GM18858 (cell line): ENCODE measurements at regions not wholly inside any gene's neighbourhood (a gene's known extent, or its start where the extent isn't known, plus 50 kb on each side); places are given as distances from the start of the nearest gene placed in this dataset.

Source experiments
- ATAC-seq: cut with Tn5 transposase; IDR thresholded peaks from one replicate; pipeline ENCODE4 v1.9.1; 2021; ENCODE audit not compliant: unreplicated experiment

DNA sequence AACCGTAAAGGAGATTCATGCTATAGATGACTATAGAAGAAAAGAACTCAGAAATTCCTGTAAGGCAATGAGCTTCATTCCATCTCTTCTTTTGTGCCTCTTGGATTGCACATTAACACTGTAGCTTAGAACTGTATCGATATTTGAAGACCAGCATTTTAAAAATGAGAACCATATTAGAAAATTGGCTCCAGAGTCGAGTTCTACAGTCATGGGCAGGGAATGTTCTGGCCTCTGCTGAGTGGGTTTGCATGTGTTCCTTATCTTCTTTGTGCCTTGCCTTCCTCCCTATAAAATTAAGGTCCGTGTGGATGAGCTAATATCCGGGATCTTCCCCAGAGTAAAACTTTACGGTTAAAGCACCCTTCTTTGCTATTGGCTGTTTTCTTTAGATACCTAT, 77.4 kb upstream of the PLCL2 start:
- no peak for ATAC-seq

DNA sequence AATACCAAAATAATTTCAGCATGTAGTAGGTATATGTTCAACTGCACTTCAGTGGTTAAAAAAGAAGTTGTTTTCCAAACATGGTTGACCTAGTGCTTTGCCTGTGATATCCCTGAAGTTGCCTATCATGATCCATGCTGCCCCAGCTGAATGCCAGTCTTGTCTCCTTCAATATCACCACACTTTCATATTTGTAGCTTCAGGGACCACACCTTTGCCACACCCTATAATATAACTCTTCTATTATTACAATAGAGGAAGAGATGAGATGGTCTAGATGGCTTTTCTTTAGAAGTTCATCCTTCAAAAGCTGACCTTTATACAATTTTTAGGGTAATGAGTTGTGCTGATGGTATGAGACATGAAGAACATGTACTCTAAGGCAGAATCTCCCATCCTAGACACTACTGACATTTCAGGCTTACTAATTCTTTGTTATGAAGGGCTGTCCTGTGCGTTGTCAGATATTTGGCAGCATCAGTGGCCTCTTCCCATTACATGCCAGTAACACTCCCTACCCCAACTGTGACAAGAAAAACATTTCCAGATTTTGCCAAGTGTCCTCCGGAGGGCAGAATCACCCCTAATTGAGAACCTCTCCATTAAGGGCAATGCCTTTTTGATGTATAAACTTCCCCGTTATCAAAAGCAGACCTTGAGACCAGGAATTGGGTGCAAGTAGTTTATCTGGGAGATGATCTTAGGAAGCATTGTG, 76.2 kb upstream of the PLCL2 start:
- ATAC-seq = no peak

DNA sequence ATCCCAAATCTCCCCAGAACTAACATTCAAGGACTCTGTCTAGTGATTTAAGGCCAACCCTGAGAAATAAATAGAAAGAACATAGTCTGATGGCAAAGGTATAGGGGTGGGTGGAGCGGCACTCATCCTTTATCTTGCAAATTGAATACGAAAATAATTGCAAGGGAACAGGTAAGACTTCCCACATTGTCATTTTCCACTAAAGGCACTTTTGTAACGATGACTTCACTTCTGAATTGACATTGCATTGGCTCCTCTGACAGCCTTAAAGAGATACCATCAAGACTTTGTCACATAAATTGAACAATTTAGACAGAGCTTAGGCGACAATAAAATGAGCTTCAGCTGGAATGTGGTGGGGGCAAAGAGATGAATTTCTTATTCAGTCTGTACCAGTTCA, 75.3 kb upstream of the PLCL2 start:
- no peak for ATAC-seq

DNA sequence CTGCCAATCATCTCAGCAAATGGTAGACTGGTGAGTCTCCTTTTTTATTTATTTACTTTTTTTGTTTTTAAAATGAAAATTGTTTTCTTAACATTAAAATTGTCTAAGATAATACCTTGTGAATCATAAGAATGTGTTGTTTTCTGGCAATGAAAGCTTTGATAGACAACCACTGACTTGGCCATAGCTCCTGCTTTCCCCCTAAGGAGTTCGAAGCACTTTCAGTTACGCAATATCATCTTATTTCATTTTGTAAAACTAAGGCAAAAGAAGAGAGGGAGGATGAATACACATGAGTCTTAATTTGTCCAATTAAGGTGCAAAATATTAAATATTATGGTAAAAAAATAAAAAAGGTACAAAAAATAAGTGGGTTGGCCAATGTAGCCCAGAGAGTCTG, 74.8 kb upstream of the PLCL2 start:
- ATAC-seq = no peak

DNA sequence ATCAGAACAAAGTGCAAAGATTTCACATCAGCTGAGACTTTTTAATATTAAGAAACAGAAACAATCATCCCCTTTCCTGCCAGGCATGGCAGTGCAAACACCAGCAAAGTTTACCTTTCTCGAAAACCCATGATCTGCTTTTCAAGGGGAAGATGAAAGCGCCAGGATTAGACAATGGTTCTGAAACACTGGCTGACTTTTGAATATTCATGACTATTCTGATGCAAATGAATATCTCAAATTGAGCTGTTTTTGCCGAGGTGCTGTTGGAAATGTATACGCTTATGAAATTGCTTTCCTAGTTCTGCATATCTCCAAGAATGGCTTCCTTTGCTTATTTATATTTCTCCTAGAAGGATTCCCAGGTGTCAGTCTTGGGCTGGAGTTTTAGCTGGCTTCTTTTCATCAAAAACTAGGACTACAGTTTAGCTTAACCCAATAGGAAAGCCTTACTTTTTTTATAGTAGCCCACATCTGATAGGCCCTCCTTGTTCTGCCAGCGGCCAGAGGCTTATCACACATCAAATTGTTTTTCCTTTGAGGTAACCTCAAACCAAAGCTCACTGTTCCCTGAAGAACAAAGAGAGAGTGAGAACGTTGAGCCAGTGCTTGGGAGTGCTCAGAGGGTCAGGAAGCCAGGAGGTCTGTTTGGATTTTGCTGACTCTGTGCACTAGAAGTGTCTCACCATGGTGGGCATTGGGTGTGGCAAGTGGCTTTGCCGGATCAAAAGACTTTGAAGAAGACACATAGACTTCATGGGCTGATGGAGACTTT, 74.0 kb upstream of the PLCL2 start:
- no peak for ATAC-seq

DNA sequence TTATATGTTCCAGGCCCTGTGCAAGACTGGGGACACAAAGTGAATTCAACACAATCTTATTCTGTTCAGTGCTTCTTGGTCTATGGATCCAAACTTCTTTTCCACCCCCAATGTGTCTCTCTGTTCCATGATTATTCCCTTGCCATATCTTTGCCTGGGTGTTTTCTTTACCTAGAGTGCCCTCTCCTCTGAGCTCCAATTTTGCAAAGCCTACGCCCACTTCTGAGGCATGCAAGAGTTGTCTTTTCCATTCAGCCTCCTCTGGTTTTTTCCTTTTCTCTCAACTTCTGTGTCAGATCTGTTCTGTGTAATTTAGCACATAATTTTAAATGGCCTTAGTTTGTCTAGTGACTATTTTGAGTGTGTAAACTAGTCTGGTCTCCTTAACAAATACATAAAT, 72.8 kb upstream of the PLCL2 start:
- ATAC-seq = no peak

DNA sequence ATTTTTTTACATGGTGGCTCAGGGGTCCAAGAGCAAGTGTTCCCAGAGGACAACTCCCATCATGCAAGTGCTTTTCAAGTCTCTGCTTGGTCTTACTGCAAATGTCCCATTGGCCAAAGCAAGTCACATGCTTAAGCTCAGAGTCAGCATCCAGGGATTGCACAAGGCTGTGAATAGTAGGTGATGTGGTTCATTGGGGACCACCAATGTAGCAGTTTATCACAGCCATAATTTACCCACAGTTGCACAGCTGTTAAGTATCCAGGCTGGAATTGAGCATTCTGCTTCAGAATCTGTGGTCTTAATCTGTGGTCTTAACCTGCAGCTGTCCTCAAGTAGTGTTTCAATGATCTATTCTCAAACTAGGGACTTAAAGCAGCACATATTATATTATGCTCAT, 71.4 kb upstream of the PLCL2 start:
- no peak for ATAC-seq

DNA sequence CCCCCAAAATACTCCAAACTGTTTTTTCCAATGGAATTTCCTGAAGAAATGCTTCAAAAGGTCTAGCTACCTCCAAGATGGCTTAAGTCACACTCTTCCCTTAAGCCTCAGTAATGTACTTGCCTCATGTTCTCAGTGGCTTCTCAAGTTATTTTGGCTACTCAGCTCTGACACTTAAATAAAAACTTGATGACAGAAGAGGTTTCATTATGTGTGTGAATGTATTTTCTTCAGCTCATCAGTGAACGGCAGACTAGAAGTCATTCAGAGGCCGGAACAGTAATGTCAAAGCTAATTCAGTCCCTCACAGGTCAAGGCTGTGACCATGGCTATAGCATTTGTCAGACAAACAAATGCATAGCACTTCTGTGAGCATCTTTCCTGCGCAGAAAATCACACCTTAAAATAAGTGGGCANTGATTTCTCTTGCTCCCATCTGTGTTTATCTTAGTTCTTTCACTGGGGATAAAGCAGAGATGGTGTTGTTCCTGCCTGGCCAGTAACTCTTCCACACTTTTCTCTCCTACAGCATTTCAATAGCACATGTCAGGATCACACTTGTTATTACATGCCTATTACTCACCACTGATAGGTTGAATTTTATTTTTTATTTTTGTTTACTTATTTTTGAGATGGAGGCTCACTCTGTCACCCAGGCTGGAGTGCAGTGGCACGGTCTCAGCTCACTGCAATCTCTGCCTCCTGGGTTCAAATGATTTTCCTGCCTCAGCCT, 68.5 kb upstream of the PLCL2 start:
- ATAC-seq = peak; percentile 85

DNA sequence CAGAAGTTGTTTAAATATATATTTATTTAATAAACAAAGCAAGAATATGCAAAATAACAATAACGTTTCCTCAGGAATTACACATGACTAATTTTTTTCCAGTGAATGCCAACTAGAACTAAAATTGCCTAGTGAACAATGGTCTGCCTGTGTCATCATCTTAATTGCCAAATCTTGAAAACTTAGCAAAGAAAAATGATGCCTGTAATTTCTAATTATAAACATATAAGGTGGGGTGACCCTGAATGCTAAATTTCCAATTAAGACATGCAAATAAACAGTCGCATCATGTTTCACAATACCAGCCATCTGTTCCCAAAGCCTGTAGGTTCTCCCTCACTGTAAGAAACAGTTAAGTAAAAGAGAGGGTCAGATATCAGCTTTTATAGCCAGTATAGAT, 67.6 kb upstream of the PLCL2 start:
- ATAC-seq = no peak

DNA sequence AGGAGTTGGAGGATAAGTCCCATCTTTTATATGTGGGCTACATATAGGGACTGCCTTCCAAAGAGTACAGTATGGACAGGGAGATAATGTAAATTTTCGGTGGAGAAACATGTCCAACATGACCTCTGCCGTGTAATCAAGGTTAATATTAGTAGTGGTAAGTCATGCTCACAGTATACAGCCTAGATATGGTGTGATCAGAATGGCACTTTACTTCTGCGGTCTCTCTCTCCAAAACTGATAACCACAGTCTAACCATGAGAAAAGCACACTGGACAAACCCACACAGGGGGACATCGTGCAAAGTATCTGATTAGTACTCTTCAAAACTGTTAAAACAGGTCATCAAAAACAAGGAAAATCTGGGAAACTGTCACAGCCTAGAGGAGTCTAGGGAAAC, 66.6 kb upstream of the PLCL2 start:
- no peak for ATAC-seq

DNA sequence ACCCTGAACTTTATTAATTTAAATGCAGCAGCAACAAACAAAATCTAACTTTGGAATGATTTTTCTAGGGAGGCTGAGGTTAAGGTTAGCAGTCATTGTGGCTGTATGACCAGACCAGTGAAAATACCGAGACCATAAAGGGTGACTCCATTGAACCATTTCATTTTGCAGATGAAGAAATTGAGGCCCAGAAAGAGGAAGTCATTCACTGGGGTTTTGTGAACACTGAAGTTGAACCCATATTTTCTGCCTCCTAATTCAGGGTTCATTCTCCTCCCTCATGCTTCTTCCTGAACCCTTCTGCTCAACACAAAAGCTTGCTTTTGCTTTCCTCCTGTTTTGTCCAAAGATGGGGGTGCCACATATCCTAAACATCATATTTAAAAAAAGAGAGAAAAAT, 65.8 kb upstream of the PLCL2 start:
- no peak for ATAC-seq

DNA sequence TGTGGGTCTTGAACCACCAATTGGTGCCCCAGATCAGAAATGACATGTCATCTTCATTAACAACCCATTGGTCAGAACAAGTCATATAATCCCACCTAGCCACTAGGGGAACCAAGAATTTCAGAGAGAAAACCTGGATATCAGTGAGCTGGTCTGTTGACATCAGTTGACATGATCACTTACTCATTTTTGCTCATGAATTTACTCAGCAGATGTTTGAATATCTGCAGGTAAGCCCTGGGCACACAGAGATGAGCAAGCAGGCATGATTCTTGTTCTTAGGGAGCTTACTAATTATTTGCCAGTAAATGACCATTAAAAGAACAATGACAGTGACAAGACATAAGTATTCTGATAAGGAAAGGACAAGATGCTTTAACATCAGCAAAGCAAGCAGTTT, 64.3 kb upstream of the PLCL2 start:
- no peak for ATAC-seq

DNA sequence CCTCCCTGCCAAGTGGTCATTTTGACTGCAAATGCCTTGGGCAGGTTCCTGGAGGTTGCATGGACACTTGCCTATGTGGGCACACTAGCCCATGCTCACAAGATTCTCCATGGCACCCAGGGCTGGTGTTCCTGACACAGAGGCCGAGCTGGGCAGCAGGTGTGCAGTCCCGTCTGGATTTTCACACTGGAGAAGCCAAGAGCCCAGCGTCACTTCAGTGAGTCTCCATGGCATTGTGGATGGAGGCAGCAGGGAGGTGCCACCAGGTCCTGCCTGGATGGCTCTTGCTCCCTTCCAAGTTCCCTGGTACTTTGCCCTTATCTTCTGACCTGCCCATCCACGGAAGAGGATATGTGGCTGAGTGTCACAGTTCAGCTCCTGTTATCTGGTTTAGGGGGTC, 63.7 kb upstream of the PLCL2 start:
- ATAC-seq = no peak

DNA sequence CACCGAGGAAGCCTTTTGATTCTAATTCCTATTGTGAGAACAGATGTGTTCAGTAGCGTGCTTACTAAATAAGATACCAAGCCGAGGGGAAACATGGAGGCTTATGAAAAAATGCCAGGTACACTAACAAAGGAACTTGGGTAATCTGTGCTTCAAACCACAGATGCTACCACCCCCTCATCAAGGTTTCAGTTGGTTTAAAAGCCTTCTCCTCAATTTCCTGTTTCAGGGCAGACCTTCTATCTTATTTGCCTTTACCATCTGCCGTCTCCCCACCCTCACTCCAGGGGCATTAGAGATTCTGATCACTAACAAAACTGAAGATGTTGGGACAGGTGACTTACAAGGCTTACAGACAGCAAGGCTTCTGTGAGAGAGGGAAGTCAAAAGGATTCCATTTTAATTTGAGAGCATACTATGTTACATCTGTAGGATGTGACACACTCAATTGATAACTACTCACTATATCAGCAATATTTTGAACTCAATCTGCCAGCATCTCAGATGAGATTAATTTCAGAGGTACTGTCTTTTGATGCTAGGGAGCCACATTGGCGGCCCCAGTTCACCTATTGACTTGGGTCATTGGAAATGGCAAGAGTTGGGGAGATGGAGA, 60.6 kb upstream of the PLCL2 start:
- ATAC-seq = peak; percentile 85

DNA sequence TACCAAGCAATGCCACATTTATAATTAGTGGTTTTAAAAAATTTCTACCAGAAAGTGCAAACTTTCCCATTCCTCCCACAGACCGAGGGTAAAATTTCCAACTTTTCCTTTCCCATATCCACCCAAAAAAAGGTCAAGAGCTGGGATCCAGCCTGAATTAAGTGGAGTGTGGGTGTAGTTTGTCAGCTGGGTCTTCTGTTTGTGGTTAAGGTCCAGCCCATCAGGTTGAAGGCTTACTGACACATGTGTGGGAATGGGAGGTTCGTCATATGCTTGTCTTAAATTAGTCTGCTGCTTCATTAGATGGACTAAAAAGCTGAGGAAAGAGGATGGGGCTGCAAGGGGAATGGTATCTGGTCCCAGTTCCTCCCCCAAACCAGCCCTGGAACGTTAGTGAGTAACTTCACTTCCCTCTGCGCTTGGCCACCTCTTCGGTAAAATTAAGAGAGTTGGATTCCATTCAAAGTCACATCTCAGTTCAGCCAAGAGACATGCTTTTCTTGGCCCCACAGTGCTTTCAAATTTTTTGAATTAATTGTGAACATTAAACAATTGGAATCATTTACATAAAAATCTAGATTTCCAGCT, 59.0 kb upstream of the PLCL2 start:
- no peak for ATAC-seq

DNA sequence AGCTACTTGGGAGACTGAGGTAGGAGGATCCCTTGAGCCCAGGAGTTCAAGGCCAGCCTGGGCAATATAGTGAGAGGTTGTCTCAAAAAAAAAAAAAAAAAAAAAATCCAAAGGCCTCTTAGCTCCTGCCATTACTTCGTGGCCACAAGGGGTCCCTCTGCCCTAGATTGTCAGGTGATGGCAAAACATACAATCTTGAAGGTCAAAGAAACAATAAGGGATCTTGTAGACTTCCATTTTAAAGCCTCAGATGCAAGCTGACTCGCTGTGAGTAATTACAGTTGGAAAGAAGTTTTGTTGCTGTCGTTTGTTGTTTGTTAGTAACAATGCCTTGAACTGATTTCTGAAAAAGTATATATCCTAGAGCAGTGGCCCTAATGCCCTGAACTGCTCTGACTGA, 55.9 kb upstream of the PLCL2 start:
- no peak for ATAC-seq

DNA sequence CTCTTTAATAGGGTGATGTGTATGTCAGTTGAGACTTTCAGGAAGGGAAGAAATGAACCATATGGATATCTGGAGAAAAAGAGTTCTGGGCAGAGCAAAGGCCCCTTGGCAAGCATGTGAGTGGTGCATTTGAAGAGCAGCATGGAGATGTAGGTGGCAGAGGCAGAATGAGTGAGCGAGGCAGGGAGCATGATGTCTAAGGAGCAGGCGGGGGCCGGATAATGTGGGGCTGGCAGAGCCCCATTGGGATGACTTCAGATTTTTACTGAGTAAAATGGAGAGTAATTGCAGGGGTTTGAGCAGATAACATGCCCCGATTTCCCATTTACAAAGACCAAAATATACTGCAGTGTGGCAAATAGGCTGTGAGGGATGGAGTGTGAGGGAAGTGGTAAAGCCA, 52.9 kb upstream of the PLCL2 start:
- ATAC-seq = no peak

DNA sequence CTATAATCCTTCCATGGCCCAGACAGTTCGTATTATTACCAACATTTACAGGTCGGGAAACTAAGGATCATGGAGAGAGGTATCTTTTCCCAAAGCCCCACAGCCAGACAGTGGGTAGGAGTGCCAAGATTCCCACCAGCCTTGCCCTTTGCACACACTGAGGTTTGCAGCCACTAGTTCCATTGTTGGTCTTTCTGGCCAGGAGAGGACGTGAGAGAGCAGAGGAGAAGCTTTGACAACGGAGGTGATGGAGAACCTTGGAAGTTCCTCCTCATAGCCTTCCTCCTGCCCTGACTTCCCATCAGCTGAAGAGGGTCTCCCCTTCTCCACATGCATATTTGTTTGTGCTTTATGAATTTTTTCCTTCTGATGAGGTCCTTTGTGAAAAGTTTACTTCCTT, 50.5 kb upstream of the PLCL2 start:
- no peak for ATAC-seq

DNA sequence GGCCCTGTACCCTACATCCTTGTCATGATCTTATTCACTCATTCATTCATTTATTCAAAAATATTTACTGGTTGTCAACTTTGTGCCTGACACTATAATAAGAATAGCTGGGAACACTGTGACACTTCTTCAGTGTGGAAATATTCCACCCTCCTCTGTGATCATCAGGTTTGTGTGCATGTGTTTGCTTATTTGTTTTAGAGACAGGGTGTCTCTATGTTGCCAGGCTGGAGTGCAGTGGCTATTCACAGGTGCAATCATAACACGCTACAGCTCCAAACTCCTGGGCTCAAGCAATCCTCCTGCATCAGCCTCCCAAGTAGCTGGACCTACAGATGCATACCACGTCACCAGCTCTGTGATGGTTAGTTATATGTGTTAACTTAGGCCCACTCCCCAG, 50.0 kb upstream of the PLCL2 start:
- ATAC-seq = no peak
